ENCODE measurements at regions not wholly inside any gene's neighbourhood (a gene's known extent, or its start where the extent isn't known, plus 50 kb on each side); places are given as distances from the start of the nearest gene placed in this dataset.

DNA sequence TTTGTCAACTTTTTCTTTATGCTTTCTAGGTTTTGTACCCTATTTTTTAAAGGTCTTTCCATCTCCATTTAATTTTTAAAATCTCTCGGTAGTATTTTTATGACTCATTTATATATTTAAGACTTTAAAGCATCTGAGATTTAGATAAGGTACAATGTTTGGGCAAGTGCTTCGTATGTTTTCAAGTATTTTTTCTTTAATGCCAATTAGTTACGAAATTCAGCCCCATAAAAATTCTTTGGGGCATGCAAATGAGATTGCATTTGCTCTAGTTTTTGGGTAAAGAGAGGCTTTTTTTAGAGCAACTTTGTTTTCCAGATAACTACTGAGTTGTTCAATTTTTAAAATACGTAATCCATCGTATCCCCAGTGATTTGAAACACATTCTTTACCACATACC is 65.3 kb upstream of the CRHR1 start:
- DNase-seq: no peak

DNA sequence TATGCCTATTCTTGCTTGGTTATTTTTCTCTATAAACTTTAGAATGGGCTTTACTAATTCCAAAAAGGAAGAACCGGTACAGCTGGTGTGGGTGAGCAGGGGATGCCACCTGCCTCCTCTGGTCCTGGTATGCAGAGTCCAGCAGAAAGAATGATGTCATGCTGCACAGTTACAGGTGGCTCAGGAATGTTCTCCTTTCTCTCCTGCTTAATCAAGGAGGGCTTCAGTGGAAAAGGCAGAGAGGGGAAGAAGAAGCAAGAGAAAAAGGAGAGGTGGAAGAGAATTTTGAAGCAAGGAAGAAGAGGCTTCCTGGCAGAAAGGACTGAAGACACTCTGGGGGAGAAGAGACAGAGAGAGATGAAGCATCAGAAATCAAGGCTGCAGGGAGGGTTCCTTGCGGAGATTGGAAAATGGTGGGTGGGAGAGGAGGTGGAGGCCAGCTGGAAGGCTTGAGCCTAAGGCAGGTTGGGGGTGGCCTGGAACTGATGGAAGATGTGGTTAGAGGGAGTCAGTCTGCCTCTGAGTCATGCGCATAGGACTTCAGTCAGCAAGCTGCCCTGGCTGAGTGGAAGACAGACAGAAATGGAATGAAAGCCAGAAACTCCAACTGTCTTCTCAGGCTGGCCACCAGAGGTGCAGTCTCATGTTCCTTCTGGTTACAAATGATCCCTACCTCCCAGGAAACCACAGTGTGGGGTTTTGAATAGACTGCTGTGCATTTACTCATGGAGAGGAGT is 64.6 kb upstream of the CRHR1 start:
- Mint-ChIP-seq H3K9me3 (ENCODE audit: unreplicated experiment) (peaks cover 1% of the 10 kb centered on the region), H3K4me3 (ENCODE audit: unreplicated experiment) (no peak overlapping the region), H3K36me3 (ENCODE audit: unreplicated experiment) (peaks cover 3% of the 10 kb centered on the region), H3K27me3 (ENCODE audit: unreplicated experiment) (peaks cover 2% of the 10 kb centered on the region), H3K4me1 (ENCODE audit: low read depth, unreplicated experiment) (peaks cover 2% of the 10 kb centered on the region), H3K27ac (ENCODE audit: unreplicated experiment) (no peak overlapping the region)
- TF ChIP-seq, protein P1, sequence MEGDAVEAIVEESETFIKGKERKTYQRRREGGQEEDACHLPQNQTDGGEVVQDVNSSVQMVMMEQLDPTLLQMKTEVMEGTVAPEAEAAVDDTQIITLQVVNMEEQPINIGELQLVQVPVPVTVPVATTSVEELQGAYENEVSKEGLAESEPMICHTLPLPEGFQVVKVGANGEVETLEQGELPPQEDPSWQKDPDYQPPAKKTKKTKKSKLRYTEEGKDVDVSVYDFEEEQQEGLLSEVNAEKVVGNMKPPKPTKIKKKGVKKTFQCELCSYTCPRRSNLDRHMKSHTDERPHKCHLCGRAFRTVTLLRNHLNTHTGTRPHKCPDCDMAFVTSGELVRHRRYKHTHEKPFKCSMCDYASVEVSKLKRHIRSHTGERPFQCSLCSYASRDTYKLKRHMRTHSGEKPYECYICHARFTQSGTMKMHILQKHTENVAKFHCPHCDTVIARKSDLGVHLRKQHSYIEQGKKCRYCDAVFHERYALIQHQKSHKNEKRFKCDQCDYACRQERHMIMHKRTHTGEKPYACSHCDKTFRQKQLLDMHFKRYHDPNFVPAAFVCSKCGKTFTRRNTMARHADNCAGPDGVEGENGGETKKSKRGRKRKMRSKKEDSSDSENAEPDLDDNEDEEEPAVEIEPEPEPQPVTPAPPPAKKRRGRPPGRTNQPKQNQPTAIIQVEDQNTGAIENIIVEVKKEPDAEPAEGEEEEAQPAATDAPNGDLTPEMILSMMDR (IDR thresholded peaks at IDR 0.05; ENCODE audit: partially characterized antibody, unreplicated experiment): peak; percentile 55
- no peak for DNase-seq

More for the DNA sequence above, 65.3 kb upstream of the CRHR1 start:
- Mint-ChIP-seq H3K9me3 (ENCODE audit: unreplicated experiment) (peaks cover 1% of the 10 kb centered on the region), H3K4me1 (ENCODE audit: low read depth, unreplicated experiment) (peaks cover 2% of the 10 kb centered on the region), H3K27me3 (ENCODE audit: unreplicated experiment) (peaks cover 2% of the 10 kb centered on the region), H3K27ac (ENCODE audit: unreplicated experiment) (no peak overlapping the region), H3K4me3 (ENCODE audit: unreplicated experiment) (no peak overlapping the region), H3K36me3 (ENCODE audit: unreplicated experiment) (peaks cover under 1% of the 10 kb centered on the region)
- TF ChIP-seq, protein P1 (IDR thresholded peaks at IDR 0.05; ENCODE audit: partially characterized antibody, unreplicated experiment): no peak

DNA sequence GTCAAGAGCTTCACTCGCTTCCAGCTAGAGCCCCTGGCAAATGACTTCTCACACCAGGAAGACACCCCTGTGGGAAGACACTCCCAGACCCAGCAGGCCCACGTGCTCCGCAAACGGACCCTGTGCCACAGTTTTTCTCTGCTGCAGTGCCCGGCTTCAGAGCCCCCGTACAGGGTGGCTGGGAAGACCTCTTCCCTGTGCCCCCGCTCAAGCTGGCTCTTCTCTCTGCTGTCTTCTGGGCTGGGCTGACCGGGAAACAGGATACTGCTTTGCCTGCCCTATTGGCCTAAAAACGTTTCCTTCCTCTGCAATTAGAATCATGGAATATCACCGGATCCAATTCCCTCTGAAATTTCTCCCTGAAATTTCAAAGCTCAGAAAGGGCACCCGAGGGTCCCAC is 63.7 kb upstream of the CRHR1 start:
- H3K4me1 Mint-ChIP-seq (ENCODE audit: low read depth, unreplicated experiment): peaks cover 2% of the 10 kb centered on the region
- H3K9me3 Mint-ChIP-seq (ENCODE audit: unreplicated experiment): no peaks in the 10 kb centered on the region
- peaks cover 5% of the 10 kb centered on the region for H3K27me3 Mint-ChIP-seq (ENCODE audit: unreplicated experiment)
- H3K36me3 Mint-ChIP-seq (ENCODE audit: unreplicated experiment): peaks cover 7% of the 10 kb centered on the region
- H3K4me3 Mint-ChIP-seq (ENCODE audit: unreplicated experiment): no peak overlapping the region
- H3K27ac Mint-ChIP-seq (ENCODE audit: unreplicated experiment): no peak overlapping the region
- DNase-seq: no peak
- TF ChIP-seq, protein P1 (IDR thresholded peaks at IDR 0.05; ENCODE audit: partially characterized antibody, unreplicated experiment): no peak

DNA sequence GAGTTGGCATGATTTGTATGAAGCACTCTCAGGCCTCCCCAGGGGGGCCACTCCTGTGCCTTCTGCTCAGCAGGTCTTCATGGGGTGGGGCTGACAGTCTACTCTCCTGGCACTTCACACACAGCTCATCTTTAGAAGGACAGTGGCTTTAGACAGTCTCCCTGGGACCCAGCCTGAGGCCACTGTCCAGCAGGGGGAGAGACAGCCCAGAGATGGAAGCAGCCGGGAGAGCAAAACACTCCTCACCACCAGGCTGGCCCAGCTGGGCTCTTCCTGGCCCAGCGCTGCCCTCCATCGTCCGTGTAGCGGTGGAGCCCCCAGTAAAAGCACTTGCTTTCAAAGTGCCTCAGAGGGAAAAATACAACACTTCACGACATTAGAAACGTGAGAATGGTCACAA is 62.0 kb upstream of the CRHR1 start:
- peaks cover 13% of the 10 kb centered on the region for H3K36me3 Mint-ChIP-seq (ENCODE audit: unreplicated experiment)
- peaks cover 8% of the 10 kb centered on the region for H3K27me3 Mint-ChIP-seq (ENCODE audit: unreplicated experiment)
- H3K4me1 Mint-ChIP-seq (ENCODE audit: low read depth, unreplicated experiment): peaks cover 2% of the 10 kb centered on the region
- TF ChIP-seq, protein P1 (IDR thresholded peaks at IDR 0.05; ENCODE audit: partially characterized antibody, unreplicated experiment): peak; percentile 38
- no peaks in the 10 kb centered on the region for H3K9me3 Mint-ChIP-seq (ENCODE audit: unreplicated experiment)
- DNase-seq: peak; percentile 73
- no peak overlapping the region for H3K4me3 Mint-ChIP-seq (ENCODE audit: unreplicated experiment)
- H3K27ac Mint-ChIP-seq (ENCODE audit: unreplicated experiment): no peak overlapping the region

DNA sequence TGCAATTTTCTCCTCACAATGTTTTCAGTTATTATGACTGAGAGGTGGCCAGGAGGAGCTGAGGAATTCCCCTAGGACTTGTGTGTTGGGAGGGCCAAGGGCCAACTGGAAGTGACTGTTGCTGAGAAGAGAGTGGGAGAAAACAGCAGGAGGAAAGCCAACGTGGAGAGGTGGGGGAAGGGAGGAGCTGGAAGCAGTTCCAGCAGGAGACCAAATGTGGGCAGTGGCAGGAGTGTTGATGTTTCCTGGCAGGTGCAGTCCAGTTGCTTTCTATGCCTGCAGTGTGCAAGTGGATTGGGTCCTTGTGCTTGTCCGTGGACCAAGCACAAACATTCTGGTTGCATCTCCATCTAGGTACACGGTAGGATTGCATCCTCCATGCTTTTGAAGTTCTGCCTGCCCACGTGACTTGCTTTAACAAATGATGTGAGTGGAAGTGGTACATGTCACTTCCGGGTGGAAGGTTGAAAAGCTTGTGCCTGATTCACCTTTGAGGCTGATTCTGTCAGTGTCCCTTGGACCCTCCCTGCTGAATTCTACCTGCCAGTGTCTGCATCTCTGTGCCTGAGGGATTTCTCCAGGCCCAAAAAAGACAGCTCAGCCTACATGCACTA is 54.7 kb upstream of the CRHR1 start:
- peaks cover 9% of the 10 kb centered on the region for H3K27me3 Mint-ChIP-seq (ENCODE audit: unreplicated experiment)
- no peak overlapping the region for H3K27ac Mint-ChIP-seq (ENCODE audit: unreplicated experiment)
- DNase-seq: no peak

More for the DNA sequence above, 54.7 kb upstream of the CRHR1 start:
- Mint-ChIP-seq H3K36me3 (ENCODE audit: unreplicated experiment) (peaks cover 9% of the 10 kb centered on the region), H3K4me3 (ENCODE audit: unreplicated experiment) (no peak overlapping the region), H3K9me3 (ENCODE audit: unreplicated experiment) (peaks cover 3% of the 10 kb centered on the region), H3K4me1 (ENCODE audit: low read depth, unreplicated experiment) (no peaks in the 10 kb centered on the region)
- TF ChIP-seq, protein P1 (IDR thresholded peaks at IDR 0.05; ENCODE audit: partially characterized antibody, unreplicated experiment): no peak

Measured in glutamatergic neuron (in vitro differentiated cells).